Natural killer cell (primary cell): ENCODE measurements at regions not wholly inside any gene's neighbourhood (a gene's known extent, or its start where the extent isn't known, plus 50 kb on each side); places are given as distances from the start of the nearest gene placed in this dataset.

Experiments used
- ATAC-seq, 3 donors: fragments of 150-1000 bp in 2 of 3; fragments of 200-7000 bp in 1 of 3; cut with Tn5 transposase; 1 replicate in 1 of 3; 2 replicates in 2 of 3; pipeline ENCODE4 v1.10.0; 2021; ENCODE audit warnings: mild to moderate bottlenecking in 2 of 3, moderate library complexity in 2 of 3
- DNase-seq, 2 donors: peaks; one replicate each; pipeline versions ENCODE4 v3.0.0 to v3.0.0-alpha.2; 2013 to 2021; ENCODE audit warnings: mixed read lengths in 1 of 2
- H3K27ac ChIP-seq: one replicate; pipeline ENCODE4 v1.5.1; 2013; ENCODE audit warnings: mild to moderate bottlenecking, low read length
- H3K27me3 ChIP-seq: one replicate; pipeline ENCODE4 v1.6.1; 2013; ENCODE audit warnings: low read length; ENCODE audit not compliant: control insufficient read depth, insufficient read depth
- H3K36me3 ChIP-seq: one replicate; pipeline ENCODE4 v1.6.1; 2013; ENCODE audit warnings: low read length; ENCODE audit not compliant: control insufficient read depth, insufficient read depth
- H3K4me1 ChIP-seq: one replicate; pipeline ENCODE4 v1.6.1; 2013; ENCODE audit warnings: low read length; ENCODE audit not compliant: control insufficient read depth, insufficient read depth
- H3K4me3 ChIP-seq: one replicate; pipeline ENCODE4 v1.5.1; 2013; ENCODE audit warnings: low read length
- H3K9me3 ChIP-seq: one replicate; pipeline ENCODE4 v1.6.1; 2013; ENCODE audit warnings: low read length; ENCODE audit not compliant: control insufficient read depth, insufficient read depth
- H3K27ac Mint-ChIP-seq, 2 donors: one replicate each; pipeline ENCODE4 v1.8.0; 2022; ENCODE audit warnings: mild to moderate bottlenecking in 2 of 2, mixed read lengths in 2 of 2, moderate library complexity in 1 of 2
- H3K27me3 Mint-ChIP-seq, 2 donors: one replicate each; pipeline ENCODE4 v1.8.0; 2022; ENCODE audit warnings: low read depth in 2 of 2, mixed read lengths in 2 of 2
- H3K36me3 Mint-ChIP-seq: one replicate; pipeline ENCODE4 v1.8.0; 2022; ENCODE audit warnings: mixed read lengths
- H3K4me1 Mint-ChIP-seq, 2 donors: one replicate each; pipeline ENCODE4 v1.8.0; 2022; ENCODE audit warnings: mixed read lengths in 2 of 2
- H3K4me3 Mint-ChIP-seq: one replicate; pipeline ENCODE4 v1.8.0; 2022; ENCODE audit warnings: mild to moderate bottlenecking, moderate library complexity, mixed read lengths
- H3K9me3 Mint-ChIP-seq, 2 donors: one replicate each; pipeline ENCODE4 v1.8.0; 2022; ENCODE audit warnings: mixed read lengths in 2 of 2
- CTCF ChIP-seq: fragments of 200-600 bp; IDR thresholded peaks from one replicate; pipeline ENCODE4 v1.8.0; 2022; ENCODE audit warnings: antibody characterized with exemption
- WGBS: methylation state at CpG from one replicate; pipeline ENCODE4 v1.1.7; 2013; ENCODE audit warnings: missing lambda C conversion rate; ENCODE audit not compliant: insufficient coverage; 5-methylcytosine and 5-hydroxymethylcytosine counted together
- intact Hi-C: fragments of 100-400 bp; cut with micrococcal nuclease; formaldehyde crosslinking; loops from one replicate; pipeline ENCODE4 v1.14.2; 2022

- H3K27me3 Mint-ChIP-seq, result no peaks in the 10 kb centered on the region
- intact Hi-C loops, result no loop called here
- no peak overlapping the region for H3K4me3 Mint-ChIP-seq
- H3K36me3 Mint-ChIP-seq, result no peaks in the 10 kb centered on the region
- no peaks in the 10 kb centered on the region for H3K4me1 ChIP-seq
- no peak overlapping the region for H3K27ac Mint-ChIP-seq
- H3K36me3 ChIP-seq, result no peaks in the 10 kb centered on the region
- ATAC-seq (no peak), DNase-seq (no peak)
- TF ChIP-seq CTCF, result no peak
- H3K9me3 Mint-ChIP-seq, result peaks cover 16 to 20% of the 10 kb centered on the region in 2 donors
- no peak overlapping the region for H3K4me3 ChIP-seq
- no peaks in the 10 kb centered on the region for H3K27me3 ChIP-seq
- H3K27ac ChIP-seq, result no peak overlapping the region
- WGBS, result 83% methylated on average over 1 of the region's 1 CpG
- H3K4me1 Mint-ChIP-seq, result no peaks in the 10 kb centered on the region
- no peaks in the 10 kb centered on the region for H3K9me3 ChIP-seq
Measured at GRCh38 chr11:80107415-80107814, 666.6 kb upstream of the TENM4 start.

GRCh38 chr11:80104191-80104590, 663.4 kb upstream of the TENM4 start:
- H3K4me1 ChIP-seq, result no peaks in the 10 kb centered on the region
- H3K9me3 Mint-ChIP-seq, result peaks cover 11 to 15% of the 10 kb centered on the region in 2 donors
- ATAC-seq, result no peak
- TF ChIP-seq CTCF, result no peak
- H3K27me3 Mint-ChIP-seq, result no peaks in the 10 kb centered on the region
- peaks cover 3% of the 10 kb centered on the region for H3K9me3 ChIP-seq
- H3K27ac ChIP-seq, result no peak overlapping the region
- WGBS, result 95% methylated on average over 4 of the region's 4 CpGs
- no peak for DNase-seq
- no peaks in the 10 kb centered on the region for H3K27me3 ChIP-seq
- no peak overlapping the region for H3K4me3 Mint-ChIP-seq
- no peak overlapping the region for H3K27ac Mint-ChIP-seq
- no peaks in the 10 kb centered on the region for H3K36me3 ChIP-seq
- intact Hi-C loops, result no loop called here
- H3K4me3 ChIP-seq, result no peak overlapping the region
- H3K36me3 Mint-ChIP-seq, result no peaks in the 10 kb centered on the region
- no peaks in the 10 kb centered on the region for H3K4me1 Mint-ChIP-seq

- ATAC-seq (no peak), DNase-seq (no peak)
- H3K36me3 ChIP-seq, result no peaks in the 10 kb centered on the region
- intact Hi-C loops, result no loop called here
- no peaks in the 10 kb centered on the region for H3K4me1 ChIP-seq
- H3K36me3 Mint-ChIP-seq, result no peaks in the 10 kb centered on the region
- no peaks in the 10 kb centered on the region for H3K27me3 ChIP-seq
- no peak overlapping the region for H3K27ac ChIP-seq
- H3K4me3 ChIP-seq, result no peak overlapping the region
- WGBS, result 88% methylated on average over 4 of the region's 4 CpGs
- no peaks in the 10 kb centered on the region for H3K27me3 Mint-ChIP-seq
- H3K4me1 Mint-ChIP-seq, result no peaks in the 10 kb centered on the region
- H3K9me3 Mint-ChIP-seq, result peaks cover 14 to 19% of the 10 kb centered on the region in 2 donors
- no peak for TF ChIP-seq CTCF
- H3K27ac Mint-ChIP-seq, result no peak overlapping the region
- H3K9me3 ChIP-seq, result peaks cover 3% of the 10 kb centered on the region
- H3K4me3 Mint-ChIP-seq, result no peak overlapping the region
Measured at GRCh38 chr11:80103142-80103859, 662.5 kb upstream of the TENM4 start.

GRCh38 chr11:80097146-80097545, 656.3 kb upstream of the TENM4 start:
- Mint-ChIP-seq H3K27ac (no peak overlapping the region), H3K27me3 (no peaks in the 10 kb centered on the region), H3K4me3 (no peak overlapping the region), H3K36me3 (no peaks in the 10 kb centered on the region), H3K4me1 (no peaks in the 10 kb centered on the region), H3K9me3 (peaks cover 6 to 7% of the 10 kb centered on the region in 2 donors)
- no peak for DNase-seq
- Histone ChIP-seq H3K36me3 (no peaks in the 10 kb centered on the region), H3K27me3 (no peaks in the 10 kb centered on the region), H3K4me3 (no peak overlapping the region), H3K9me3 (peaks cover 16% of the 10 kb centered on the region), H3K4me1 (no peaks in the 10 kb centered on the region), H3K27ac (no peak overlapping the region)
- intact Hi-C loops, result no loop called here
- no peak for TF ChIP-seq CTCF
- no peak for ATAC-seq
- 88% methylated on average over 4 of the region's 4 CpGs for WGBS
